Smooth muscle cell (in vitro differentiated cells): ENCODE measurements at regions not wholly inside any gene's neighbourhood (a gene's known extent, or its start where the extent isn't known, plus 50 kb on each side); places are given as distances from the start of the nearest gene placed in this dataset.

Experiments used
- DNase-seq: peaks from one replicate; lab custom pipeline; 2025; ENCODE audit not compliant: unreplicated experiment; lab: John Stamatoyannopoulos, UW
- H2AFZ ChIP-seq: fragments of 200-600 bp; sonication (generic); 2 replicates; pipeline ENCODE4 v1.6.0; 2016; ENCODE audit warnings: antibody characterized with exemption, low read depth, mild to moderate bottlenecking
- H3F3A ChIP-seq: fragments of 200-600 bp; sonication (generic); 2 replicates; pipeline ENCODE4 v1.6.0; 2017; ENCODE audit warnings: antibody characterized with exemption, low read depth
- H3K27ac ChIP-seq: fragments of 200-600 bp; sonication (generic); 2 replicates; pipeline ENCODE4 v1.5.1; 2016; ENCODE audit warnings: low read depth, mild to moderate bottlenecking
- H3K27me3 ChIP-seq: fragments of 200-600 bp; sonication (generic); 2 replicates; pipeline ENCODE4 v1.6.1; 2016; ENCODE audit warnings: low read depth, mild to moderate bottlenecking
- H3K36me3 ChIP-seq: fragments of 200-600 bp; sonication (generic); 2 replicates; pipeline ENCODE4 v1.5.1; 2016; ENCODE audit warnings: low read depth
- H3K4me1 ChIP-seq: fragments of 200-600 bp; sonication (generic); 2 replicates; pipeline ENCODE4 v1.5.1; 2016; ENCODE audit warnings: low read depth
- H3K4me2 ChIP-seq: fragments of 200-600 bp; sonication (generic); 2 replicates; pipeline ENCODE4 v1.6.0; 2016; ENCODE audit warnings: mild to moderate bottlenecking
- H3K4me3 ChIP-seq: fragments of 200-600 bp; sonication (generic); 2 replicates; pipeline ENCODE4 v1.5.1; 2016; ENCODE audit warnings: mild to moderate bottlenecking
- H3K79me2 ChIP-seq: fragments of 200-600 bp; sonication (generic); 2 replicates; pipeline ENCODE4 v1.6.0; 2016; ENCODE audit warnings: low read depth, mild to moderate bottlenecking
- H3K9ac ChIP-seq: fragments of 200-600 bp; sonication (generic); 2 replicates; pipeline ENCODE4 v1.6.0; 2016; ENCODE audit warnings: low read depth
- H3K9me3 ChIP-seq: fragments of 200-600 bp; sonication (generic); replicated peaks from 2 replicates; pipeline ENCODE4 v1.5.1; 2016; ENCODE audit warnings: low read depth
- H4K20me1 ChIP-seq: fragments of 200-600 bp; sonication (generic); 2 replicates; pipeline ENCODE4 v1.6.0; 2016; ENCODE audit warnings: low read depth
- CTCF ChIP-seq: fragments of 200-600 bp; sonication (generic); IDR thresholded peaks from 2 replicates; pipeline ENCODE4 v1.5.1; 2017; ENCODE audit warnings: borderline replicate concordance, mild to moderate bottlenecking, antibody characterized with exemption; ENCODE audit not compliant: insufficient read depth, poor library complexity, severe bottlenecking
- whole genome bisulfite sequencing: methylation state at CpG from one replicate; pipeline ENCODE4 v1.1.7; 2016; ENCODE audit warnings: low lambda C conversion rate; 5-methylcytosine and 5-hydroxymethylcytosine counted together

GRCh38 chr16:10232757-10233156 is 50.5 kb upstream of the GRIN2A start:
- Histone ChIP-seq H4K20me1 (no peaks in the 10 kb centered on the region), H2AFZ (no peak overlapping the region)
- no peak for DNase-seq

GRCh38 chr16:10239640-10240039 is 57.4 kb upstream of the GRIN2A start:
- no peaks in the 10 kb centered on the region for H3F3A ChIP-seq
- H3K4me3 ChIP-seq = no peak overlapping the region
- TF ChIP-seq CTCF = no peak
- H3K4me2 ChIP-seq = no peak overlapping the region
- no peaks in the 10 kb centered on the region for H3K4me1 ChIP-seq
- no peaks in the 10 kb centered on the region for H3K79me2 ChIP-seq
- H3K9ac ChIP-seq = no peak overlapping the region
- no peak for DNase-seq
- H3K27ac ChIP-seq = no peak overlapping the region
- no peaks in the 10 kb centered on the region for H3K9me3 ChIP-seq
- WGBS = 65% methylated on average over 8 of the region's 8 CpGs
- H4K20me1 ChIP-seq = no peaks in the 10 kb centered on the region
- no peaks in the 10 kb centered on the region for H3K36me3 ChIP-seq
- no peaks in the 10 kb centered on the region for H3K27me3 ChIP-seq
- no peak overlapping the region for H2AFZ ChIP-seq

More at GRCh38 chr16:10232757-10233156, 50.5 kb upstream of the GRIN2A start:
- no peaks in the 10 kb centered on the region for H3F3A ChIP-seq
- TF ChIP-seq CTCF = no peak
- 96% methylated on average over 1 of the region's 1 CpG for WGBS
- no peak overlapping the region for H3K9ac ChIP-seq
- H3K27me3 ChIP-seq = peaks cover 5% of the 10 kb centered on the region
- H3K27ac ChIP-seq = no peak overlapping the region
- H3K4me3 ChIP-seq = no peak overlapping the region
- H3K36me3 ChIP-seq = no peaks in the 10 kb centered on the region
- H3K9me3 ChIP-seq = no peaks in the 10 kb centered on the region
- no peaks in the 10 kb centered on the region for H3K4me1 ChIP-seq
- H3K79me2 ChIP-seq = no peaks in the 10 kb centered on the region
- no peak overlapping the region for H3K4me2 ChIP-seq

GRCh38 chr16:10240854-10241613 is 58.8 kb upstream of the GRIN2A start:
- H3K4me3 ChIP-seq = no peak overlapping the region
- no peak for DNase-seq
- WGBS = 71% methylated on average over 7 of the region's 7 CpGs
- no peak overlapping the region for H3K4me2 ChIP-seq
- no peaks in the 10 kb centered on the region for H3K9me3 ChIP-seq
- TF ChIP-seq CTCF = no peak
- H3K27me3 ChIP-seq = no peaks in the 10 kb centered on the region
- no peaks in the 10 kb centered on the region for H3K36me3 ChIP-seq
- no peaks in the 10 kb centered on the region for H3F3A ChIP-seq
- no peaks in the 10 kb centered on the region for H3K4me1 ChIP-seq
- no peak overlapping the region for H3K9ac ChIP-seq
- H2AFZ ChIP-seq = no peak overlapping the region
- H3K27ac ChIP-seq = no peak overlapping the region
- H3K79me2 ChIP-seq = no peaks in the 10 kb centered on the region
- H4K20me1 ChIP-seq = no peaks in the 10 kb centered on the region

- WGBS = 87% methylated on average over 2 of the region's 2 CpGs
- TF ChIP-seq CTCF = no peak
- Histone ChIP-seq H3K4me2 (no peak overlapping the region), H4K20me1 (no peaks in the 10 kb centered on the region), H3F3A (no peaks in the 10 kb centered on the region), H3K4me1 (no peaks in the 10 kb centered on the region), H3K27me3 (no peaks in the 10 kb centered on the region), H3K9ac (no peak overlapping the region), H3K79me2 (no peaks in the 10 kb centered on the region), H2AFZ (no peak overlapping the region), H3K4me3 (no peak overlapping the region), H3K36me3 (no peaks in the 10 kb centered on the region), H3K9me3 (no peaks in the 10 kb centered on the region), H3K27ac (no peak overlapping the region)
- no peak for DNase-seq
These were observed 59.9 kb upstream of the GRIN2A start for GRCh38 chr16:10242097-10242496.
